Omental fat pad (tissue), 3 donors: ENCODE measurements at regions not wholly inside any gene's neighbourhood (a gene's known extent, or its start where the extent isn't known, plus 50 kb on each side); places are given as distances from the start of the nearest gene placed in this dataset.

Experiments used
- ATAC-seq: fragments of 150-250 bp; one replicate; pipeline ENCODE4 v1.9.1; 2016; ENCODE audit warnings: mild to moderate bottlenecking, moderate library complexity; ENCODE audit not compliant: low FRiP score
- DNase-seq: peaks from one replicate; pipeline ENCODE4 v3.0.0-alpha.2; 2019; ENCODE audit warnings: low spot score
- TF ChIP-seq, protein P1 (sequence below), 3 donors: fragments of 450-650 bp; IDR thresholded peaks; one replicate each; pipeline ENCODE4 v1.5.1; 2016 to 2017; ENCODE audit warnings: antibody characterized with exemption in 3 of 3, mild to moderate bottlenecking in 3 of 3, moderate library complexity in 2 of 3

DNA sequence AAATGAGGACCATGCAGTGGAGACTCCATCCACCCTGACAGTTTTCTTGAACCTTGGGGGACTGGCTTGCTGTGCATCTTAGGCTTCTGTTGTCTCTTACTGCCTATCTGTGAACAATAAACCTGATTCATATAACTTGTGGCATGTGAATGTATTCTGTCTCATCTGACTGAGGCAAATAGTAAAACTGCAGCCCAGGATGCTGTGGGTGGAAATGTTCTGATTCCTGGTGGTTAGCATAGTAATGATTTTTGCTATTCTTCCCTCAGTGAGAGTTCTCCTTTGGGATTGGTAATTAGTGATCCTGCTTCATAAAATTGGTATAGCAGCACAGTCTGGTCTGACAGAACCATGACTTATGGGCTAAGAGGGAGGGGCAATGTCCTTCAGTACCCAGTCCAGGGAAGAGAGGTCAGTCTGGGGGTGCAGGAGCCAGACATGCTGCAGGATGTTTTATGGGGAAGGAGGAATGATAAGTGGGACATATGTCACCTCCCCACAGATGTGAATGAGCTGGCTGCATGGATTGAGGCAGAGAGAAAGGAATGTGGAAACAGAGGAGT, 147.1 kb downstream of the OR2B2 start:
- no peak for ATAC-seq
- TF ChIP-seq, protein P1, sequence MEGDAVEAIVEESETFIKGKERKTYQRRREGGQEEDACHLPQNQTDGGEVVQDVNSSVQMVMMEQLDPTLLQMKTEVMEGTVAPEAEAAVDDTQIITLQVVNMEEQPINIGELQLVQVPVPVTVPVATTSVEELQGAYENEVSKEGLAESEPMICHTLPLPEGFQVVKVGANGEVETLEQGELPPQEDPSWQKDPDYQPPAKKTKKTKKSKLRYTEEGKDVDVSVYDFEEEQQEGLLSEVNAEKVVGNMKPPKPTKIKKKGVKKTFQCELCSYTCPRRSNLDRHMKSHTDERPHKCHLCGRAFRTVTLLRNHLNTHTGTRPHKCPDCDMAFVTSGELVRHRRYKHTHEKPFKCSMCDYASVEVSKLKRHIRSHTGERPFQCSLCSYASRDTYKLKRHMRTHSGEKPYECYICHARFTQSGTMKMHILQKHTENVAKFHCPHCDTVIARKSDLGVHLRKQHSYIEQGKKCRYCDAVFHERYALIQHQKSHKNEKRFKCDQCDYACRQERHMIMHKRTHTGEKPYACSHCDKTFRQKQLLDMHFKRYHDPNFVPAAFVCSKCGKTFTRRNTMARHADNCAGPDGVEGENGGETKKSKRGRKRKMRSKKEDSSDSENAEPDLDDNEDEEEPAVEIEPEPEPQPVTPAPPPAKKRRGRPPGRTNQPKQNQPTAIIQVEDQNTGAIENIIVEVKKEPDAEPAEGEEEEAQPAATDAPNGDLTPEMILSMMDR (IDR thresholded peaks at IDR 0.05) = no peak
- no peak for DNase-seq

DNA sequence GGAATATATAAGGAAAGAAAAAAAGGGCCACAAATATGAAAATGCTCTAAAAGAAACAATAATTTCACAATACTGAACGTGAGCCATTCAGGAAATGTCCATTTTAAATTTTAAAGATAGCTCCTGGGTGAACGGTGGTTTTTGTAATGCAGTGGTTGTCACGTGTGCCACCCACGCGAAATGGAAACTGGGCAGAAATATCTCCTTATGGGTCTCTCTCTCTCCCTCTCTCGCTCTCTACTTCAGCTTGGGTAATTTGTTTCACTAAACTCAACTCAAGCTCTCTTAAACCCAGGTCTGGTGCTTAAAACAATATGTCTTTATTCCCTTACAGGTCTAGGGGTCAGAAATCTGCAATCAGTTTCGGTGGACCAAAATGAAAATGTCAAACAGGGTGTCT, 150.8 kb downstream of the OR2B2 start:
- no peak for ATAC-seq
- no peak for DNase-seq
- TF ChIP-seq, protein P1 (IDR thresholded peaks at IDR 0.05) = no peak

DNA sequence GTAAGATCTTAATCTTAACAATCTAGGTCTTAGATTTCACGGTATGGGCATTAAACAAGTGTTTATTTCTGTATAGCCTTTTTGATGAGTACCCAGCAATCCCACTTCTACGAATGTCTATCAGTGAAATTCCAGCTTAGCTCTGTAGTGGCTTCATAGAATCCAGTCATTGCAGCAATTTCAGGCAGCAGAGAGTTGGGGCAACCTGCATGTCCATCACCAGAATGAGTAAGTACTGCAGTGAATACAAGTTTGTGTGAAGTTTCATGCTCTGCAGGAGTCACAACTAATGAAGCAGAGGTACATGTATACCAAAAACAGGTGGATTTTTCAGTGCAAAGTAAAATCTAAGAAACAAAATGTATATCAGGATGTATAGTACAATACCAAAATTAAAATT, 151.7 kb downstream of the OR2B2 start:
- ATAC-seq (no peak), DNase-seq (no peak)
- TF ChIP-seq, protein P1 (IDR thresholded peaks at IDR 0.05) = no peak

DNA sequence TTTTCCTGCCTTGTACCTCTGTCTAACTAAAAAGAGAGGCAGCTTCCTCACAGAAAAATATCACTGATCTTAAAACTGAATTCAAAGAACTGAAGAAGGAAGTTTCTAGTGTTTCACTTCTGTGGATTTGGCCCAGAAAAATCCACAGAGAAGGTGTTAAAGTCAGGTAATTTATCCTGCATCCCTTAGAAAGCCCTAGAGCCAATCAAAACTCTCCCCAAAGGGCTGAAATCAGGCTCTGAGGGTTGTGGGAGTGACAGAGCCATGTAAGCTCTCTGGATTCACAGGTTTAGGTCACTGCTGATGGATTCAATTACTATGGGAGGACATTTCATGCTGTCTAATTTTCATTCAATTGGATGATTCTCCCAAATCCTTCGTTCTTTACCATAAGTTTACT, 152.3 kb downstream of the OR2B2 start:
- no peak for ATAC-seq
- TF ChIP-seq, protein P1 (IDR thresholded peaks at IDR 0.05) = no peak
- no peak for DNase-seq

DNA sequence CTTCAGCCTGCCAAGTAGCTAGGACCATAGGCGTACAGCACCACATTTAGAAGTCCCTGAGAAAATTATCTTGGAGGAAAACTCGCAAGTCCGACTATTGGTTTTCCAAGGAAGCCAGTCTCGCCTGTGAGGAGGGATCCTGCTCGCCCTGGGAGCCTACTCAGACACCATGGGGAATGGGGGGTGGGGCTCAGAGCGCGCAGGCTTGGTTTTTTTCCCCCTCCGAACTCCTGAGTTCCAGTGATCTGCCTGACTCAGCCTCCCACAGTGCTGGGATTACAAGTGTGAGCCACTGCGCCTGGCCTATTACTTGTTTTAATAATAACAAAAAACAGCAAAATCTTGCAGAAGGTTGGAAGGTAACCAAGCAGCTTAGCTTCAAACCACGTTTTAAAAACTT, 153.7 kb downstream of the OR2B2 start:
- no peak for DNase-seq
- ATAC-seq = no peak
- TF ChIP-seq, protein P1 (IDR thresholded peaks at IDR 0.05) = no peak

DNA sequence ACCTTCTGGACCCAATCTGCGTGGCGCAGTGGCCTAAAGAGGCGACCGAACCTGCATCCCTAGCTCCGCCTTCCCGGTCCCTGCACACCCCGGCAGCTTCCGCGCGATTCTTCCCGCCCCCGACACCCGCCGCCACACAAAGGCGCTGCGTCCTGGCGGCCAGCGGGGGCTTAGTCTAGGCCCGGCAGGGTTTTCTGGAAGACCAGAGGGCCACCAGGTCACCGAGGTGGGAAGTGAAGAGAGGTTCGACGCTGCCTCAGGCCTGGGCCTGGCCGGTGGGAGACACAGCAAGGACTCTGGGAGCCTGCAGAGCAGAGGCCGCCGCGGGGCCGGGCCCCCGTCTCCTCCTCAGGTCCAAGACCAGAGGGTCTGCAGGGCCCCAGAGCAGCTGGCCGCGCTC, 154.9 kb downstream of the OR2B2 start:
- DNase-seq = no peak
- ATAC-seq = no peak
- TF ChIP-seq, protein P1 (IDR thresholded peaks at IDR 0.05) = no peak

DNA sequence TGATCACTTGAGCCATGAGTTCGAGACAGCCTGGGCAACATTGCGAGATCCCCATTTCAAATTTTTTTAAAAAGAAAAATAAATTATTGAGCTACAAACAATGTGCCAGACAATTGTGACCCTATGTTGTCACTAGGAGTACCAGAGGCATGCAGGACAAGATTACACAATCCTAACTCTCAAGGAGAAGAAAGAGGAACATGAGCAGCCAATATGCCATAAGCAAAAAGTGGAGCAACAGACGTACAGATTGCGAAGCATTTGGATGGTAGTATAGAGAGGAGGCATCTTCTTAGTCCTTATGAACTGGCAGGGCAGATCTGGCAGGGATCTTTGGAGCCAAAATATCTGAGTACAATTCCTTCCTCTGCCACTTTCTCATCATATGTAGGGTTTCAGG, 156.4 kb downstream of the OR2B2 start:
- DNase-seq (no peak), ATAC-seq (no peak)
- TF ChIP-seq, protein P1 (IDR thresholded peaks at IDR 0.05) = no peak
